Chondrocyte (in vitro differentiated cells): ENCODE measurements at regions not wholly inside any gene's neighbourhood (a gene's known extent, or its start where the extent isn't known, plus 50 kb on each side); places are given as distances from the start of the nearest gene placed in this dataset.

Experiments
- DNase-seq: peaks from one replicate; pipeline ENCODE4 v3.0.0; 2021; ENCODE audit warnings: mixed read lengths, low spot score
- H3K27ac Mint-ChIP-seq: one replicate; pipeline ENCODE4 v1.8.0; 2021; ENCODE audit warnings: mild to moderate bottlenecking, moderate library complexity, mixed read lengths; ENCODE audit not compliant: unreplicated experiment
- H3K27me3 Mint-ChIP-seq: 2 replicates; pipeline ENCODE4 v1.8.0; 2021; ENCODE audit warnings: low read depth, mixed read lengths
- H3K36me3 Mint-ChIP-seq: 2 replicates; pipeline ENCODE4 v1.8.0; 2021; ENCODE audit warnings: low read depth, mixed read lengths
- H3K4me1 Mint-ChIP-seq: 2 replicates; pipeline ENCODE4 v1.8.0; 2021; ENCODE audit warnings: low read depth, mild to moderate bottlenecking, mixed read lengths
- H3K4me3 Mint-ChIP-seq: one replicate; pipeline ENCODE4 v1.8.0; 2021; ENCODE audit warnings: mild to moderate bottlenecking, moderate library complexity, mixed read lengths; ENCODE audit not compliant: unreplicated experiment
- H3K9me3 Mint-ChIP-seq: 2 replicates; pipeline ENCODE4 v1.8.0; 2021; ENCODE audit warnings: low read depth, mixed read lengths
- TF ChIP-seq, protein P1 (sequence below): fragments of 200-600 bp; sonication (generic); IDR thresholded peaks from 2 replicates; pipeline ENCODE4 v1.5.0; 2021; ENCODE audit warnings: antibody characterized with exemption, mild to moderate bottlenecking, moderate library complexity

- no peaks in the 10 kb centered on the region for H3K36me3 Mint-ChIP-seq
- H3K9me3 Mint-ChIP-seq: no peaks in the 10 kb centered on the region
- DNase-seq: no peak
- no peak overlapping the region for H3K27ac Mint-ChIP-seq
- H3K4me1 Mint-ChIP-seq: no peaks in the 10 kb centered on the region
- no peak overlapping the region for H3K4me3 Mint-ChIP-seq
- TF ChIP-seq, protein P1, sequence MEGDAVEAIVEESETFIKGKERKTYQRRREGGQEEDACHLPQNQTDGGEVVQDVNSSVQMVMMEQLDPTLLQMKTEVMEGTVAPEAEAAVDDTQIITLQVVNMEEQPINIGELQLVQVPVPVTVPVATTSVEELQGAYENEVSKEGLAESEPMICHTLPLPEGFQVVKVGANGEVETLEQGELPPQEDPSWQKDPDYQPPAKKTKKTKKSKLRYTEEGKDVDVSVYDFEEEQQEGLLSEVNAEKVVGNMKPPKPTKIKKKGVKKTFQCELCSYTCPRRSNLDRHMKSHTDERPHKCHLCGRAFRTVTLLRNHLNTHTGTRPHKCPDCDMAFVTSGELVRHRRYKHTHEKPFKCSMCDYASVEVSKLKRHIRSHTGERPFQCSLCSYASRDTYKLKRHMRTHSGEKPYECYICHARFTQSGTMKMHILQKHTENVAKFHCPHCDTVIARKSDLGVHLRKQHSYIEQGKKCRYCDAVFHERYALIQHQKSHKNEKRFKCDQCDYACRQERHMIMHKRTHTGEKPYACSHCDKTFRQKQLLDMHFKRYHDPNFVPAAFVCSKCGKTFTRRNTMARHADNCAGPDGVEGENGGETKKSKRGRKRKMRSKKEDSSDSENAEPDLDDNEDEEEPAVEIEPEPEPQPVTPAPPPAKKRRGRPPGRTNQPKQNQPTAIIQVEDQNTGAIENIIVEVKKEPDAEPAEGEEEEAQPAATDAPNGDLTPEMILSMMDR: no peak
- H3K27me3 Mint-ChIP-seq: peaks cover 9% of the 10 kb centered on the region
Measured at GRCh38 chr11:13105237-13105844, 96.2 kb downstream of the RASSF10 start.

DNA sequence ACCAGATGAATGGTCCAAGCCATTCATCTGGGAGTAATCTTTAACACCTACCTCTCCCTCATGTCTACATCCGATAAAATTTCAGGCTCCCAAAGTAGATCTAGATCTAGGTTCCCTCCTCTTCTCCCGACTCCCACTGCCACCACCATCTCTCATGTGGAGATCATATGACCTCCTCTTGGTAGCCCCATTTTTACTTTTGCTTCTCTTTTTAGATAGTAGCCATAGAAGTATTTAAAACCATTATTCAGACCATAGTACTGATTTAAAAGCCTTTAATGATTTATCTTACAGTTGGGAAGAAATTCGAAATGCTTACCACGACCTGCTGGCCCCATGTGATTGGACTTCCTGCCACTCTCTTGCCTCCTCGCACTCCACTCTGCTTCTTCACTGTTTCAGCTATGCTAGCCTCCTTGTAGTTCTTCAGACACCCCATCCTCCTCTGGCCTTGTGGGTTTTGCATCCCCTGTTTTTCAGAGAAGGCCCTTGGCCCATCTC, 98.5 kb downstream of the RASSF10 start:
- Mint-ChIP-seq H3K9me3 (no peaks in the 10 kb centered on the region), H3K4me1 (peaks cover 5% of the 10 kb centered on the region)

DNA sequence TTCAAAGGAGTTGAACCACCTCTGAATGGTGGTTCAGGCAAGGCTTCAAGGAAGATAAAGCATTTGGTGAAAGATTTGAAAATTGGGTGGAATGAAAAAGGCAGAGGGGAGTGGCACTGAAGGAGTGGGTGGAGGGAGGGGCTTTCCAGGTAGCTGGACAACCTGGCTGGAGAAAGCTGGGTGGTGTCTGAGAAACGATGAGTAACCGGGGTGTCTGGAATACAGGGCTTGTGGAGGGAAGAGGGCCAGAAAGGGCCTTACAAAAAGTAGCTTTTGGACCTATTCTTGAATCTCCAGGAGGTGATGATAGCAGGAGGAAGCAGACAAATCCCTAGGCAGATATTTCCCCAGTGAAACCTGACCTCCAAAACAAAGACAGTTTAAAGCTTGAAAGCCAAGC, 99.3 kb downstream of the RASSF10 start:
- Mint-ChIP-seq H3K4me1 (peaks cover 5% of the 10 kb centered on the region), H3K27ac (no peak overlapping the region), H3K4me3 (no peak overlapping the region), H3K36me3 (no peaks in the 10 kb centered on the region), H3K27me3 (peaks cover 6% of the 10 kb centered on the region), H3K9me3 (no peaks in the 10 kb centered on the region)
- DNase-seq: no peak
- TF ChIP-seq, protein P1: no peak

More for the DNA sequence above, 98.5 kb downstream of the RASSF10 start:
- H3K27ac Mint-ChIP-seq: no peak overlapping the region
- TF ChIP-seq, protein P1: no peak
- H3K36me3 Mint-ChIP-seq: no peaks in the 10 kb centered on the region
- peaks cover 6% of the 10 kb centered on the region for H3K27me3 Mint-ChIP-seq
- H3K4me3 Mint-ChIP-seq: no peak overlapping the region
- no peak for DNase-seq

GRCh38 chr11:13109616-13110015, 100.5 kb downstream of the RASSF10 start:
- TF ChIP-seq, protein P1: no peak
- H3K27ac Mint-ChIP-seq: no peak overlapping the region
- no peak overlapping the region for H3K4me3 Mint-ChIP-seq
- H3K36me3 Mint-ChIP-seq: no peaks in the 10 kb centered on the region
- no peak for DNase-seq
- H3K9me3 Mint-ChIP-seq: no peaks in the 10 kb centered on the region
- no peaks in the 10 kb centered on the region for H3K27me3 Mint-ChIP-seq
- H3K4me1 Mint-ChIP-seq: peaks cover 5% of the 10 kb centered on the region

GRCh38 chr11:13110145-13110544, 101.0 kb downstream of the RASSF10 start:
- Mint-ChIP-seq H3K4me1 (peaks cover 5% of the 10 kb centered on the region), H3K36me3 (no peaks in the 10 kb centered on the region), H3K27me3 (no peaks in the 10 kb centered on the region), H3K27ac (no peak overlapping the region), H3K9me3 (no peaks in the 10 kb centered on the region), H3K4me3 (no peak overlapping the region)
- TF ChIP-seq, protein P1: no peak
- no peak for DNase-seq
